CD4-positive, alpha-beta T cell treated with Interleukin-17A for 1 hour (primary cell): ENCODE measurements at regions not wholly inside any gene's neighbourhood (a gene's known extent, or its start where the extent isn't known, plus 50 kb on each side); places are given as distances from the start of the nearest gene placed in this dataset.
"Not testable (repeated sequence)": the region's sequence is repeated elsewhere in the genome, so short reads cannot be mapped to it uniquely, and the experiment has no call there.

Experiments
- DNase-seq: peaks from one replicate; pipeline ENCODE4 v3.0.0-alpha.2; 2020

DNA sequence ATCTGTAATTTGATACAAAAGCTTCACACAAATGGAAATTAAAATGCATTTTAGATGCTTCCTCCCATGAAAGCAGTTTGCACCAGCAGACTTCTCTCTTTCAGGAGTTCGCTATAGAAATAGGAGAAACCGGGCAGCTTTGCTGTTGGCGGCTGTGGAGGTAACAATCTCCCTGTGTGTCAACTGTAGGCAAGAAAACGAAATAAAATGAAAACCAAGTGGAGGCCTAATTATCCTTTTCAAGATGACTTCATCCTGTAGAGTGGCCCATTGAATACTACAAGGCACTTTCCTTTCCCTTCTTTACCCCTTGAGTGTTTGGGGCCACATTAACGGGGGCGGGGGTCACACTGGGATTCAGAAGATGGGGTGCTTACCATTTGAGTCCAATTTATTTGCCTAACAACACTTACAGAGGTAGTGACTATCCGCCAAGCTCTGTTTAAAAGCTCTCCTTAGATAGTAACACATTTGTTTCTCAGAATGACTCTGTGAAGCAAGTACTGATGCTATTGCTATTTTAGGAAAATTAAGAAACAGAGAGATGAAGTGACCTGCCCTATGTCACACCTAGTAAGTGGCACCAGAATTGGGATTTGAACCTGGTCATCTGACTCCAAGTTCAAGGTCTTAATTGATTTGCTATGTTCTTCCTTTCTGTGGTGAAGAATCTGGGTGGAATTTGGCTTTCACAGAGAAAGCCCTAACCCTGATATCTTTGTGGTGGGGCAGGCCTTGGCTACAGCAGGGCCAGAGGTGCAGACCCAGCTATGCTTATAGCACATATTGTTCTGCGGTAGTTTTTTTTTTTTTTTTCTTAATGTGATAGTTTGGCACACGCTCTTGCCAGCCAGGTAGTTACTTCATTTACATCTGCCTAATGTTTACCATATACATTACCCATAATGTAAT lies 125.5 kb upstream of the MPHOSPH6 start:
- no peak for DNase-seq

- no peak for DNase-seq
Measured at GRCh38 chr16:82293671-82294070, 123.6 kb upstream of the MPHOSPH6 start.

- no peak for DNase-seq
Measured at GRCh38 chr16:82287937-82288336, 117.9 kb upstream of the MPHOSPH6 start.

DNA sequence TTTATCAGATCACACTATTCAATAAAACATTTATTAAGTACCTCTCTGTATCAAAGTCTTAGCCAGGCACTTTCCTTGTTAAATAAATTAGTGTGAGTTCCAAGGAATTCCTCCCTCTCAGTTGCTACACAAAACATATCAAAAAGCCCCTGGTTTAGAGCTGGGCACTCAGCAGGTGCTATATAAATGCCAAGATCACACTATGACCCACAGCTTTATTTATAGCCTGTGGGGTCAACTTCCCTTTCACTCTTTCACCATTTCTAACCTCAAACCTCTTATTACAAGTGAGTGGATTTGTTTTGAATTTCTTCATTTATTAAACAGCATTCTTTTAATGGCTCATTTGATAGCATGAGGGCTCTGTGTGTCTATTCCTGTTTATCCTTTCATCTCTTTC lies 112.6 kb upstream of the MPHOSPH6 start:
- DNase-seq, result no peak

- no peak for DNase-seq
Measured at GRCh38 chr16:82281544-82281943, 111.5 kb upstream of the MPHOSPH6 start.

DNA sequence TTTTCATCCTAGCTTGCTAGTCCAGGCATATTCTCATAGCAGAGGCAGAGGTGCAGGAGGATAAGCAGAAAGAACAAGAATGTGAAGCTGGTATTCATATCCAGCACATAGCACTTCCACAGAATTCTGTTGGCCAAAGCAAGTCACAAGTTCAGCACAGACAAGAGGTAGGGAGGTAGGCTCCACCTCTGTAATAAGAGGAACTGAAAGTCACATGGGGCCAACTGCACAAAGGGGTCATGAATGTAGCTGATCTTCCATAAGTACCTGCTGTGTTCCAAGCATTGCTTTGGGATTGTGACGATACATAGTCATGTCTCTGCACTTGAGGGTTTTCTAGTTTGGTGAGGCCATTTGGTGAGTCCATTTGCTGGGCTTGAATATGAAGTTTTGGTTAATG lies 110.8 kb upstream of the MPHOSPH6 start:
- no peak for DNase-seq

DNA sequence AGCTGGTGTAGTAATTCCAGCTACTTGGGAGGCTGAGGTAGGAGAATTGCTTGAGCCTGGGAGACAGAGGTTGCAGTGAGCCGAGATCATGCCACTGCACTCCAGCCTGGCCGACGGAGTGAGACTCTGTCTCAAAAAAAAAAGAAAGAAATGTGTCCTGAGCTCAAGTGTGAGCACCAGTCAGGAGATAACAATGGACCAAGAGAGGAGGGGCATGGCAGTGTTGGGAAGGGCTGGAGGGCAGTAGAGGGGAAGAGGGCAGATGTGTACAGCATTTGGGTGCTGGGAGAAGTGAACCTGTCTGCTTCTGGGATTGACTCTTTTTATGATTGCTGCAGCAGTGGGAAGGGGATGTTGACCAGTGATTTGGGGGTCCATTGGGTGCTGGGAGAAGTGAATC lies 105.3 kb upstream of the MPHOSPH6 start:
- not testable (repeated sequence) for DNase-seq

GRCh38 chr16:82271636-82272035 lies 101.6 kb upstream of the MPHOSPH6 start:
- no peak for DNase-seq

- DNase-seq, result not testable (repeated sequence)
Measured at GRCh38 chr16:82267675-82268074, 97.7 kb upstream of the MPHOSPH6 start.

DNA sequence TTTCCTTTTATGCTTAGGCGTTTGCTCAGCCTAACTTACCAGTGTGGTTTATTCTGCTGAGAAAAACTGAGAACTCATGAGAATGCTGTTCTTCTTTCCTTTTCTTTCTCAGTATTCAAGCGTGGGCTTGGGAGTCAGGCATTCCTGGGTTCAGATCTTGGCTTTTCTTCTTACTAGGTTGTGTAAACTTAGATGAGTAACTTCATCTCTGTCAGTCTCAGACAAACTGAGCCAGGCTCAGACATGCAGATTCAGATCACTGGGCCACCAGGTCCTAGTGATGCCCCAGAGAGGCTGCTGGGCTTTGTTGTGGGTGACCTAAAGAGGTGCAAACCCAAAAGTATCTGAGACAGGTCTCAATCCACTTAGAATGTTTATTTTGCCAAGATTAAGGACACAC lies 95.8 kb upstream of the MPHOSPH6 start:
- no peak for DNase-seq

DNA sequence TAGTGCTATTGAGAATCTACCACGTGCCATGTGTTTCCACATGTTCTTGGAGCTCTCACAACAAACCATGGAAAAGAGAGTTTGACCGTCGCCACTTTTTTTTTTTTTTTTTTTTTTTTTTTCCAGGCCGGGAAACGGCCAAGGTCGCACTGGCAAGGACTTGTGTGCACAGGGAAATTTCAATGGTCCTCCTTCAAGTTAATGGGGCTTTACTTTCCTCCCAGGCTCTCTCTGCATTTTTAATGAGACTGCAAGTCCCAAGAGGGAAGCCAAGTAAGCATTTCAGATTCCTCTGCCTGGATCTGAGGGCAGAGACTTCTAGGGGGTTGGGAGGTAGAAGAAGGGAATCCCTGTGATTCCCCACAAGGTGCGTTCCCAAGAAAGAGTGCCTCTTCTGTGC lies 94.7 kb upstream of the MPHOSPH6 start:
- DNase-seq, result no peak

DNA sequence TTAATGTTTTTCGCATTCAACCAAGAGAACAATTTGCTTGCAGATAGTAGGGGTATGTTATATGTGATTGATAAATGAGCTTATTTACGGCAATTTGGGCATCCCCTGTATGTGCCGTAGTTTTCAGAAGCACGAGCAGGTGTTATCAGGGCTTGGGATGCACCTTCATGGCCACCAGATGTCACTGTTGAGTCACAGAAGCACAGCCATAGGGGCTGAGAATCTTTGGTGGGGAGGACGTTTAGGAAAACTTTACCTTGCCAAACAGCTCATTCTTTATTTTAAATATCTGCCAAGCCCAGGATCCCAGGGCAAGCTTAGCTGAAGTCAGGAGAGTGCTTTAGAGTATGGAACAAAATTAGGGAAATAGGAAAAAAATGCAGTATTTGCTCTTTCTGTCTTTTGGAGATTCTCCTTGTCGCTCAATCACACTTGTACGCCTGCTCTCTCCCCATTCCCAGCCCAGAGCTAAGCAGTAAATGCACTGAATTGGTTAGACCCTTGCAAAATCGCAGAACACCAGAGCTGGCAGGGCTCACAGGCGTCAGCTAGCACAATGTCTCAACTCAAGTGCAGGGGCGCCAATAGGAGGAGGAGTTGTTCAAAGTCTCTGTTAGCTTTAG lies 93.6 kb upstream of the MPHOSPH6 start:
- DNase-seq, result peak; percentile 61

DNA sequence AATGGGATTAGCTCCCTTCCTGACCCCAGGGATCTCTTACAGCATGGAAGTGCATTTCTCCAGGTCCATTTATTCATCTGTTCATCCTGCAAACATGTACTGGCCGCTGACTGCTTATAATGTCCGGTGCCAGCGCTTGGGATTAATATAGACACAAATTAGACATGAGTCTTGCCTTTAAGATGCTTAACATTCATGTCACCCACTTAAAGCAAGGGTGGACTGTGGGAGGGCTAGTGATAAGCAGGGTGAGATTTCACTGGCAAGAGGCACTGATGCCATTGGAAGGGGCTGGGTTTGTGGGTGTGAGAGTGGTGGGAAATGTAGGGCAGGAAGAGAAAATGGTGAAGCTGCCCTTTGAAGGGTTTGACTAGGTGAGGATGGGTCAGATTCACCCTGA lies 92.2 kb upstream of the MPHOSPH6 start:
- no peak for DNase-seq

- no peak for DNase-seq
Measured at GRCh38 chr16:82260212-82260795, 90.3 kb upstream of the MPHOSPH6 start.

DNA sequence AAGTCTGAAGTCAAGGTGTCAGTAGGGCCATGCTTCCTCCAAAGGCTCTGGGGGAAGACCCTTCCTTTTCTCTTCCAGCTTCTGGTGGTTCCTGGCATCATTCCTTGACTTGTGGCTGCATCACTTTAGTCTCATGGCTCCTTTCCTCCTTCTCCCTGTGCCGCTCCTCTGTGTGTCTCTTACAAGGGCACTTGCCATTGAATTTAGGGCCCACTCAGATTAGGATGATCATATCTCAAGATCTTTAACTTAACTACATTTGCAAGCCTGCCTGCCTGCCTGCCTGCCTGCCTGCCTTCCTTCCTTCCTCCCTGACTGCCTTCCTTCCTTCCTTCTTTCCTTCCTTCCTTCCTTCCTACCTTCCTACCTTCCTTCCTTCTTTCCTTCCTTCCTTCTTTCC lies 89.7 kb upstream of the MPHOSPH6 start:
- no peak for DNase-seq

- DNase-seq, result no peak
Measured at GRCh38 chr16:82257990-82258389, 88.0 kb upstream of the MPHOSPH6 start.

DNA sequence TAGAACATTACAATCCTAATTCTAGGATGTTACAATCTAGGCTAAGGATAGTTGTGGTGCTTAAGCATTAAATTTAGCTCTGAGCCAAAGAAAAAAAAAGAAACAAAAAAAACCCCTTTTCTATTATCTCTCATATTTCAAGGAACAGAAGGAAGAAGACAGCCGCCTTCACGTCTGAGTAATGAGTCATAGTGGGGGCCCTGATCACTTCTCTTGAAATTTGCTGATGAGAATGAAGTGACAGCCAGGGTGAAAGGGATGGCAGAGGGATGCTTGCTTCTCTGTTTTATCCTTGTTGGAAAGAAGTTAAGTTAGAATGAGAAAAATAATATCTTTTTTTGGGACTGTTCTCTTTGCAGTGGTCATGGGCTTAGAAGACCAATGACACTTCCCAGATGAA lies 82.6 kb upstream of the MPHOSPH6 start:
- DNase-seq, result no peak

GRCh38 chr16:82248677-82249076 lies 78.7 kb upstream of the MPHOSPH6 start:
- no peak for DNase-seq

- no peak for DNase-seq
Measured at GRCh38 chr16:82248012-82248656, 78.1 kb upstream of the MPHOSPH6 start.

DNA sequence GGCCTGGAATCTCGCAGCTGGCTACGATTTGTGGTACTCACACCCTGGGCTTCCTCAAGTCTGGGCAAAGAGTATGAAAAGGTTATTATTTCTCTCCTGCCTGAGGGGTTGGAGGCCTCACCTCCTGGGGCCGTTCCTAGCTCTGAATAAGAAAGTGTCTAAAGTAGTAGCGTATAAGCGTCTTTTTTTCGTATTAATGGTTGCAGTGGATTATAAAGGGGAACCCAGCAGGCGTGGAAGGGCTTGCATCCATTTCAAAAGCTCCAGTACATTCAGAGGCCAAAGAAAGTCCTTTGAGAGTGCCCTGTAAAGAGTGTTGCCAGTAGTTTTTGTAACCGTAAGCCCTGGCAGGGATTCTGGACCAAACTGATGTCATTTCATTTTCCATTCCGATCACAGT lies 72.2 kb upstream of the MPHOSPH6 start:
- no peak for DNase-seq

DNA sequence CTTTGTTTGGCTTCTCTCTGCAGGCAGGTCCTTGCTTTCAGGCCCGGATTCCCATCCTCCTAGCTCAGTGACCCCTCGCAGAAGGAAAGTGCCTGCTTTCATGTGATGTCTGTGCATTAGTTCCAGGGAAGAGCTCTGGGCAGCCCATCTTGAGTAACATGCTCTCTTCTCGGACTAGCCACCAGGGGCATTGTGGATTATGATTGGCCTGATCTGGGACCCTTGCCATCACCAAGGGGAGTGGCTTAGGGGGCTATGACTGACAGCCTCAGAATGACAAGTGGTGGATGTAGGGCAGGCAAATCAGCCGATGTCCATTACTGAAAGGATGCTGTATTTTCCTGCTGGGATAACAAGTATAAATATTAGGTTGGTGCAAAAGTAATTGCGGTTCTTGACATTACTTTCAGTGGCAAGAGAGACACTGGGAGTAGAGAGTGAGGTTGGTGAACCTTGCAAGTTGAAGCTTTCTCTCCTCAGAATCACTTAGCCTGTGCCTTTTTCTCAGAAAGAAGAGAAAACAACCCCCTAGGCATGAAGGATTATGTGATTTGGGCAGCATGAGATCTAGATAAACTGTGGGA lies 71.5 kb upstream of the MPHOSPH6 start:
- DNase-seq, result no peak

DNA sequence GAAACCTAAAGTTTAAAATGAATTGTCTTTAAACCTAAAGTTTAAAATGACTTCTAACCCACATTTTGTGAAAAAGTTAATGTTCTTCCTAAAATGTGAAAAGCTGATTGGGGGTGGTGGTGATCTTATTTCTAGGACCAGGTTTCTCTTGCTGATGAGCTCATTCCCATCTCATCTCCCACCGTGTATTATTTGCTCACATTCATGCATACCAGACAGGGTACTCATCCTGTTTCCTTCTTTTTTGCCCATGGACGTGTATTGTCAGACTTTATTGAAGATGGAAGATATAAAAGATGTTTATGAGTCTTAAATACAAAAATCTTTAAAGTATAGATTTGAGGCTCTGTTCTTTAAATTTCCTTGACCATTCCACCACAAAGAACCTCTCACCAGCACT lies 70.1 kb upstream of the MPHOSPH6 start:
- no peak for DNase-seq

DNA sequence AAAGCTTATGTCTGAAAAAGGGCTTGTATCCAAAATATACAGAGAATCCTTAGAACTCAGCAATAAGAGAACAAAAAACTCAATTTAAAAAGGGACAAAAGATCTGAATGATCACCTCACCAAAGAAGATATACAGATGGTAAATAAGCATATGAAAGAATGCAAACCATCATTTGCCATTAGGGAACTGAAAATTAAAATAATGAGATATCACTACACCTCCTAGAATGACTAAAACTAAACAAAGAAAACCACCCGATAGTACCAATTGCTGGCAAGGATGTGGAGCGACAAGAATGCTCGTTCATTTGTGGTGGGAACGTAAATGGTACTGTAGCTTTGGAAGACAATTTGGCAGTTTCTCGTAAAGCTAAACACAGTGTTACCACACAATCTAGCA lies 66.9 kb upstream of the MPHOSPH6 start:
- no peak for DNase-seq
